Mesothelial cell of epicardium (in vitro differentiated cells): ENCODE measurements at regions not wholly inside any gene's neighbourhood (a gene's known extent, or its start where the extent isn't known, plus 50 kb on each side); places are given as distances from the start of the nearest gene placed in this dataset.

Experiments
- DNase-seq, 2 experiments: peaks; one replicate each; pipeline ENCODE4 v3.0.0; 2021; ENCODE audit warnings: low spot score in 2 of 2; ENCODE audit not compliant: unreplicated experiment in 2 of 2
- H3K27ac Mint-ChIP-seq: 2 replicates; pipeline ENCODE4 v1.8.0; 2021; ENCODE audit warnings: mixed read lengths
- H3K27me3 Mint-ChIP-seq: 2 replicates; pipeline ENCODE4 v1.8.0; 2021; ENCODE audit warnings: low read depth, mixed read lengths
- H3K36me3 Mint-ChIP-seq: 2 replicates; pipeline ENCODE4 v1.8.0; 2021; ENCODE audit warnings: mixed read lengths
- H3K4me1 Mint-ChIP-seq: 2 replicates; pipeline ENCODE4 v1.8.0; 2021; ENCODE audit warnings: mixed read lengths
- H3K4me3 Mint-ChIP-seq: 2 replicates; pipeline ENCODE4 v1.8.0; 2021; ENCODE audit warnings: mild to moderate bottlenecking, moderate library complexity, mixed read lengths
- H3K9me3 Mint-ChIP-seq: 2 replicates; pipeline ENCODE4 v1.8.0; 2021; ENCODE audit warnings: mixed read lengths
- TF ChIP-seq, protein P1 (sequence below): fragments of 200-600 bp; sonication (generic); IDR thresholded peaks from one replicate; pipeline ENCODE4 v1.5.0; 2021; ENCODE audit warnings: antibody characterized with exemption; ENCODE audit not compliant: unreplicated experiment

DNA sequence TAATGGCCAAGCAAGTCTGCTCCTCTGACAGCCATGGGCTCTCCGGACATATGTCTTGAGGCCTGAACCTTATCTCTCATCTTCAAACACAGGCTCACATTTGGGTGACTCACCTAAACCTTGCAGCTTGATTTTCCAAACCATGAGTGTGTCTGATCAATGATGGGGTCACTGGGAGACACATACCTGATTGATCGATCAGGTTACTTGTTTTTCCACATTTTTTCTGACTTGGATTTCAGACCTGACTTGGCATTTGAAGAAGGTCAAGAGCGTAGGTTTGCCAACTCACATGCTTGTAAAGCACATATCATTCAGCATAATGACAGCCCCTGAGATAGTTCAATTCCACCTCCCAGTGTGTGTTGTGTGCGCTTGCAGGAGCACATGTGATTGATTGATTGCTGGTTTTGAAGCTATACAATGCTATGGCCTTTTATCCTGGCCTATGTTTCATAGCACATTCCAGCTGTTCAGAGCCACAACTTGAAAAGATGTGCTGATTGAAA lies 116.7 kb upstream of the KIRREL3 start:
- TF ChIP-seq, protein P1, sequence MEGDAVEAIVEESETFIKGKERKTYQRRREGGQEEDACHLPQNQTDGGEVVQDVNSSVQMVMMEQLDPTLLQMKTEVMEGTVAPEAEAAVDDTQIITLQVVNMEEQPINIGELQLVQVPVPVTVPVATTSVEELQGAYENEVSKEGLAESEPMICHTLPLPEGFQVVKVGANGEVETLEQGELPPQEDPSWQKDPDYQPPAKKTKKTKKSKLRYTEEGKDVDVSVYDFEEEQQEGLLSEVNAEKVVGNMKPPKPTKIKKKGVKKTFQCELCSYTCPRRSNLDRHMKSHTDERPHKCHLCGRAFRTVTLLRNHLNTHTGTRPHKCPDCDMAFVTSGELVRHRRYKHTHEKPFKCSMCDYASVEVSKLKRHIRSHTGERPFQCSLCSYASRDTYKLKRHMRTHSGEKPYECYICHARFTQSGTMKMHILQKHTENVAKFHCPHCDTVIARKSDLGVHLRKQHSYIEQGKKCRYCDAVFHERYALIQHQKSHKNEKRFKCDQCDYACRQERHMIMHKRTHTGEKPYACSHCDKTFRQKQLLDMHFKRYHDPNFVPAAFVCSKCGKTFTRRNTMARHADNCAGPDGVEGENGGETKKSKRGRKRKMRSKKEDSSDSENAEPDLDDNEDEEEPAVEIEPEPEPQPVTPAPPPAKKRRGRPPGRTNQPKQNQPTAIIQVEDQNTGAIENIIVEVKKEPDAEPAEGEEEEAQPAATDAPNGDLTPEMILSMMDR, result no peak
- no peak overlapping the region for H3K4me3 Mint-ChIP-seq
- peaks cover 6% of the 10 kb centered on the region for H3K27me3 Mint-ChIP-seq
- no peaks in the 10 kb centered on the region for H3K9me3 Mint-ChIP-seq
- H3K27ac Mint-ChIP-seq, result no peak overlapping the region
- no peaks in the 10 kb centered on the region for H3K36me3 Mint-ChIP-seq
- H3K4me1 Mint-ChIP-seq, result peaks cover 17% of the 10 kb centered on the region
- no peak for DNase-seq

DNA sequence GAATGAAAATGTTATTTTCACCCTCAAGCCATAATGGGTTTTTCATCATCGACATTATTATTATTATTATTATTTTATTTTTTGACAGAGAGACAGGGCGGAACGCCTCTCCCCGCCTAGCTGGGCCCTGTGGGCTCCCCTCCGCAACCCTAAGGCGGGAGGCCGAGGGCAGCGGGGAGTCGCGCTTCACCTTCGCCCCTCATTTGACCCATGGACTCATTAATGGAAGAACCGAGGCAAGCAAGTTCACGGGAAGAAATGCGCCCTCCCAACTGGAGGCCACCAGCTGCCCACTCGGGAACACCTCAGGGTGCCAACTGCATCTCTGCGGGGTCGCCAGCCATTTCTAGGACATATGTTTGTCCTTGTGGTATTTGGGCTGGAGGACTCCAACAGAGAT lies 115.3 kb upstream of the KIRREL3 start:
- TF ChIP-seq, protein P1, result no peak
- Mint-ChIP-seq H3K27ac (no peak overlapping the region), H3K4me1 (peaks cover 17% of the 10 kb centered on the region), H3K9me3 (no peaks in the 10 kb centered on the region), H3K27me3 (peaks cover 6% of the 10 kb centered on the region), H3K4me3 (no peak overlapping the region), H3K36me3 (no peaks in the 10 kb centered on the region)
- DNase-seq, result no peak

DNA sequence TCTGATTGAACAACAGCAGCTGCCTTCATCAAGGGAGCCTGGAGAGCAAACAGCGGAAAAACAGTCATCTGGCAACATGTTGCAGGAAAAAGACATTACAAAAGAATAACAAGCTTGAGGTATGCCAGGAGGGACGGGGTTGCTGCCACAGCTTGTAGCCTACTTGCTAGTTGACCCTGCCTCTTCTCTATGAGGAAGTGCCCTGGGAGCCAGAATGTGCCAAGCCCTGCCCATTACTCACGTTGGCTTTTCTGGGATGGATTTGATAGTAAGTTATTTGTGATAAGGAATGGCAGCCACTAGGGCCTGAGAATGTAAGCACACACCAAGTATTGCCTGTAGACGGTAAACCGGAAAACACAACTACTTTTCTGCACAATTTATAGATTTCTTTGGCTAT lies 113.5 kb upstream of the KIRREL3 start:
- Mint-ChIP-seq H3K4me1 (peaks cover 22% of the 10 kb centered on the region), H3K27me3 (peaks cover 6% of the 10 kb centered on the region), H3K4me3 (no peak overlapping the region), H3K36me3 (no peaks in the 10 kb centered on the region), H3K27ac (no peak overlapping the region), H3K9me3 (no peaks in the 10 kb centered on the region)
- DNase-seq, result no peak
- TF ChIP-seq, protein P1, result no peak

DNA sequence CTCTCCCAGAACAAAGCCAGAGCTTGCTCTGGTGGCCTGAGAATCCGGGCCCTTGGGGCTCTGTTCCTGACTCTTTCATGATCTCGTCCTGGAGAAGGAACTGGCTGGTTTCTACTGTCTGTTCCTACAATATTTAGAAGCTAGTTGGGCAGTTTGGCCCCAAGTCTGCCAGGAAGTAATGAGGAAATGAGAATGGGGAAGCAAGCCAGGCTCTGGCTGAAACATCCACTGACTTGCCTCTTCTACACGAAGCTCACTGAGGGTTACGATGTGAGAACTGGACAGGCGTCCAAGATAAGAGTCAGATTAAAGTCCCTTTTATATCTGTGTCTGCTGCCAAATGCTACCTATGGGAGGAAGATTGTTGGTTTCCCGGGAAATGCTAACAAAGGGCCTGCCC lies 110.0 kb upstream of the KIRREL3 start:
- Mint-ChIP-seq H3K27me3 (peaks cover 6% of the 10 kb centered on the region), H3K27ac (no peak overlapping the region)

DNA sequence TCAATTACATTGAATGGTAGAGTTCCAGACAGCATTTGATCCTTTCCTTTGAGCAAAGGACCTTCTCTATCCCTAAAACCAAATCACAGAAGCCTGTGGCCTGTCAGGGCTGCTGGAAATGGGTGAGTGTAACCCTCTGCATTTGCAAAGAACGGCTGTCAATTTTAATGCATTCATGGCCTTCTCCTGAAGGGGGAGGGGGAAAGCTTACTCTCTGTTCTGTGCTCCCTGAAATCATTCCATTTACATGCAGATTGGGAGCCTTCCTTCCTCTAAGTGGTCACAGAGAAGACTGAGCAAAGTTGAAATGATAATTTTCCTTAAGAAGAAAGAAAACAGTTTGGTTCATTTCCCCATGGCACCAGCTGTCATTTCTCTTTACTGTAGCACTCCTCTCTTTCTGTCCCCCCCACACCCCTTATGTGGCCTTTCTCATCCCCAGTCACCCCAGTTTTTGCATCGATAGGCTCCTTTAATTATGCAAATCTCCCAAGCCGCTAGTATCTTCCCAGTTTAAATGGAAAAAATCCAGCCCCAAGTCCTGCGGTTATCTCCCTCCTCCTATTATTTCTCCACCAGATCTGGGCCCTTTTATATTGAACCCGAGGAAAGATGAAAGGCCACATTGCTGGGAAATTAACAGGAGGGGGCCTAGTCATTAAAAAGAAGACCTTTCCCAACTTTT lies 109.4 kb upstream of the KIRREL3 start:
- no peak overlapping the region for H3K4me3 Mint-ChIP-seq

More for the DNA sequence above, 110.0 kb upstream of the KIRREL3 start:
- TF ChIP-seq, protein P1, result no peak
- Mint-ChIP-seq H3K4me1 (peaks cover 20% of the 10 kb centered on the region), H3K9me3 (no peaks in the 10 kb centered on the region), H3K4me3 (no peak overlapping the region), H3K36me3 (no peaks in the 10 kb centered on the region)
- DNase-seq, result no peak

More for the DNA sequence above, 109.4 kb upstream of the KIRREL3 start:
- H3K27me3 Mint-ChIP-seq, result peaks cover 6% of the 10 kb centered on the region
- H3K4me1 Mint-ChIP-seq, result peaks cover 21% of the 10 kb centered on the region
- no peak for DNase-seq
- no peaks in the 10 kb centered on the region for H3K9me3 Mint-ChIP-seq
- no peak overlapping the region for H3K27ac Mint-ChIP-seq
- TF ChIP-seq, protein P1, result no peak
- H3K36me3 Mint-ChIP-seq, result no peaks in the 10 kb centered on the region
